Natural killer cell (primary cell): ENCODE measurements at regions not wholly inside any gene's neighbourhood (a gene's known extent, or its start where the extent isn't known, plus 50 kb on each side); places are given as distances from the start of the nearest gene placed in this dataset.

Experiments used
- ATAC-seq, 3 donors: fragments of 150-1000 bp in 2 of 3; fragments of 200-7000 bp in 1 of 3; cut with Tn5 transposase; 1 replicate in 1 of 3; 2 replicates in 2 of 3; pipeline ENCODE4 v1.10.0; 2021; ENCODE audit warnings: mild to moderate bottlenecking in 2 of 3, moderate library complexity in 2 of 3
- DNase-seq, 2 donors: peaks; one replicate each; pipeline versions ENCODE4 v3.0.0 to v3.0.0-alpha.2; 2013 to 2021; ENCODE audit warnings: mixed read lengths in 1 of 2
- H3K27ac ChIP-seq: one replicate; pipeline ENCODE4 v1.5.1; 2013; ENCODE audit warnings: mild to moderate bottlenecking, low read length
- H3K27me3 ChIP-seq: one replicate; pipeline ENCODE4 v1.6.1; 2013; ENCODE audit warnings: low read length; ENCODE audit not compliant: control insufficient read depth, insufficient read depth
- H3K36me3 ChIP-seq: one replicate; pipeline ENCODE4 v1.6.1; 2013; ENCODE audit warnings: low read length; ENCODE audit not compliant: control insufficient read depth, insufficient read depth
- H3K4me1 ChIP-seq: one replicate; pipeline ENCODE4 v1.6.1; 2013; ENCODE audit warnings: low read length; ENCODE audit not compliant: control insufficient read depth, insufficient read depth
- H3K4me3 ChIP-seq: one replicate; pipeline ENCODE4 v1.5.1; 2013; ENCODE audit warnings: low read length
- H3K9me3 ChIP-seq: one replicate; pipeline ENCODE4 v1.6.1; 2013; ENCODE audit warnings: low read length; ENCODE audit not compliant: control insufficient read depth, insufficient read depth
- H3K27ac Mint-ChIP-seq, 2 donors: one replicate each; pipeline ENCODE4 v1.8.0; 2022; ENCODE audit warnings: mild to moderate bottlenecking in 2 of 2, mixed read lengths in 2 of 2, moderate library complexity in 1 of 2
- H3K27me3 Mint-ChIP-seq, 2 donors: one replicate each; pipeline ENCODE4 v1.8.0; 2022; ENCODE audit warnings: low read depth in 2 of 2, mixed read lengths in 2 of 2
- H3K36me3 Mint-ChIP-seq: one replicate; pipeline ENCODE4 v1.8.0; 2022; ENCODE audit warnings: mixed read lengths
- H3K4me1 Mint-ChIP-seq, 2 donors: one replicate each; pipeline ENCODE4 v1.8.0; 2022; ENCODE audit warnings: mixed read lengths in 2 of 2
- H3K4me3 Mint-ChIP-seq: one replicate; pipeline ENCODE4 v1.8.0; 2022; ENCODE audit warnings: mild to moderate bottlenecking, moderate library complexity, mixed read lengths
- H3K9me3 Mint-ChIP-seq, 2 donors: one replicate each; pipeline ENCODE4 v1.8.0; 2022; ENCODE audit warnings: mixed read lengths in 2 of 2
- CTCF ChIP-seq: fragments of 200-600 bp; IDR thresholded peaks from one replicate; pipeline ENCODE4 v1.8.0; 2022; ENCODE audit warnings: antibody characterized with exemption
- WGBS: methylation state at CpG from one replicate; pipeline ENCODE4 v1.1.7; 2013; ENCODE audit warnings: missing lambda C conversion rate; ENCODE audit not compliant: insufficient coverage; 5-methylcytosine and 5-hydroxymethylcytosine counted together
- intact Hi-C: fragments of 100-400 bp; cut with micrococcal nuclease; formaldehyde crosslinking; loops from one replicate; pipeline ENCODE4 v1.14.2; 2022

- ATAC-seq (no peak), DNase-seq (no peak)
- Mint-ChIP-seq H3K4me1 (no peaks in the 10 kb centered on the region), H3K27me3 (peaks cover 12 to 17% of the 10 kb centered on the region in 2 donors), H3K27ac (no peak overlapping the region), H3K4me3 (no peak overlapping the region), H3K9me3 (no peaks in the 10 kb centered on the region), H3K36me3 (no peaks in the 10 kb centered on the region)
- Histone ChIP-seq H3K4me3 (no peak overlapping the region), H3K9me3 (no peaks in the 10 kb centered on the region), H3K27me3 (no peaks in the 10 kb centered on the region), H3K36me3 (no peaks in the 10 kb centered on the region), H3K4me1 (no peaks in the 10 kb centered on the region), H3K27ac (no peak overlapping the region)
- 43% methylated on average over 2 of the region's 2 CpGs for WGBS
- TF ChIP-seq CTCF, result no peak
- intact Hi-C loops, result no loop called here
These were observed 221.3 kb upstream of the CTAGE1 start for GRCh38 chr18:22639026-22639463.

GRCh38 chr18:22639561-22639960, 221.8 kb upstream of the CTAGE1 start:
- no peak for TF ChIP-seq CTCF
- Mint-ChIP-seq H3K9me3 (no peaks in the 10 kb centered on the region), H3K4me3 (no peak overlapping the region), H3K27me3 (peaks cover 12 to 14% of the 10 kb centered on the region in 2 donors), H3K4me1 (no peaks in the 10 kb centered on the region), H3K36me3 (no peaks in the 10 kb centered on the region), H3K27ac (no peak overlapping the region)
- intact Hi-C loops, result no loop called here
- 89% methylated on average over 3 of the region's 10 CpGs for WGBS
- Histone ChIP-seq H3K9me3 (no peaks in the 10 kb centered on the region), H3K27ac (no peak overlapping the region), H3K36me3 (no peaks in the 10 kb centered on the region), H3K27me3 (no peaks in the 10 kb centered on the region), H3K4me1 (no peaks in the 10 kb centered on the region), H3K4me3 (no peak overlapping the region)
- ATAC-seq, result no peak
- DNase-seq, result no peak

GRCh38 chr18:22640281-22640842, 222.6 kb upstream of the CTAGE1 start:
- Histone ChIP-seq H3K4me1 (no peaks in the 10 kb centered on the region), H3K27ac (no peak overlapping the region), H3K4me3 (no peak overlapping the region), H3K36me3 (no peaks in the 10 kb centered on the region), H3K27me3 (no peaks in the 10 kb centered on the region), H3K9me3 (no peaks in the 10 kb centered on the region)
- intact Hi-C loops, result no loop called here
- H3K4me1 Mint-ChIP-seq, result no peaks in the 10 kb centered on the region
- WGBS, result 76% methylated on average over 4 of the region's 4 CpGs
- H3K9me3 Mint-ChIP-seq, result no peaks in the 10 kb centered on the region
- no peak for DNase-seq
- ATAC-seq, result no peak
- peaks cover 9 to 12% of the 10 kb centered on the region in 2 donors for H3K27me3 Mint-ChIP-seq
- no peak overlapping the region for H3K27ac Mint-ChIP-seq
- no peak overlapping the region for H3K4me3 Mint-ChIP-seq
- no peaks in the 10 kb centered on the region for H3K36me3 Mint-ChIP-seq
- no peak for TF ChIP-seq CTCF

GRCh38 chr18:22641958-22642357, 224.2 kb upstream of the CTAGE1 start:
- Histone ChIP-seq H3K9me3 (no peaks in the 10 kb centered on the region), H3K4me3 (no peak overlapping the region), H3K27ac (no peak overlapping the region), H3K4me1 (no peaks in the 10 kb centered on the region), H3K27me3 (no peaks in the 10 kb centered on the region), H3K36me3 (no peaks in the 10 kb centered on the region)
- 87% methylated on average over 4 of the region's 4 CpGs for WGBS
- Mint-ChIP-seq H3K9me3 (no peaks in the 10 kb centered on the region), H3K36me3 (no peaks in the 10 kb centered on the region), H3K27ac (no peak overlapping the region), H3K4me1 (no peaks in the 10 kb centered on the region), H3K4me3 (no peak overlapping the region), H3K27me3 (peaks cover 0 to 6% of the 10 kb centered on the region in 2 donors)
- intact Hi-C loops, result no loop called here
- no peak for DNase-seq
- no peak for TF ChIP-seq CTCF
- no peak for ATAC-seq
